ENCODE measurements at regions not wholly inside any gene's neighbourhood (a gene's known extent, or its start where the extent isn't known, plus 50 kb on each side); places are given as distances from the start of the nearest gene placed in this dataset.

DNA sequence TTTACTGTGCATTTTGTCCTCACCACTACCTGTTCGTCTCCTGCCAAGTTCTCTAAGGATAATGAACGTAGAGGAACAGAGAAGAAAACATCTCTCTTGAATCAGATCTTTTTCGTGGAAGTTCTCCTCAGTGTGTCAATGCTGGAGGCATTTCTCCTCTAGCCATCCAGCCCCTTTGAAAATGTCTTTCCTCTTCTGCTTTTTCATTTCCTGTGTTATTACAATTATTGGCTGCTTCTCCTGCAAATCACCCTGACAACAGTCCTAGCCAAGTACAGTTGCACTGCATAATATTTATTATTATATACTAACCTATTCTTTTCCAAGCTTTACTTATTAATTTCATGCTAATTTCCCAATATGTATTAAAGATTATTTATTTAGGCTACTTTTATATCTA is 61.8 kb upstream of the TRPM3 start:
- no peak for DNase-seq (ENCODE audit: low read depth in 2 of 2)

DNA sequence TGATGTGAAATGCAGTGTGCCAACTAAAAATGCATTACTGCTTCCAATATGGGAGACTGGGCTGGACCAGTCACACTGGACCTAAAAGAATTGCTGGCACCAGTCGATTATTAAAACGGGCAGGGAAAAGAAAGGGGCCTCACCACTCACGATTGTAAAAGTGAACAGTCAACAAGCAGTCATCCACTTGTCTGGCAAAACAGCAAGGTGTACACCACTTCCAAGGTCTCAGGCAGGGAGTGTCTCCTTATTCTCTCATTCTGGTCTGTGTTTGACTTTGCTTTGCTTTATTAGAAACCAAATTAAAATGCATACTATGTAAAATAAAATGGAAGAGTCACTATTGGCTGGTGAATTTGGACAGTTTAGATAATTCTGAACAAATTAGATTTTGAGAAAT is 57.8 kb upstream of the TRPM3 start:
- DNase-seq (ENCODE audit: low read depth in 2 of 2) = no peak

- no peak for DNase-seq (ENCODE audit: low read depth in 2 of 2)
These were observed 56.5 kb upstream of the TRPM3 start for GRCh38 chr9:71177901-71178300.

GRCh38 chr9:71171517-71171916 is 50.1 kb upstream of the TRPM3 start:
- DNase-seq (ENCODE audit: low read depth in 2 of 2) = no peak
